ENCODE measurements at regions not wholly inside any gene's neighbourhood (a gene's known extent, or its start where the extent isn't known, plus 50 kb on each side); places are given as distances from the start of the nearest gene placed in this dataset.

- TF ChIP-seq CTCF (IDR thresholded peaks at IDR 0.05; ENCODE audit: low read depth, low read length, poor library complexity, severe bottlenecking), result no peak
- TF ChIP-seq EZH2phosphoT487 (IDR thresholded peaks at IDR 0.05; ENCODE audit: borderline replicate concordance, low read length), result no peak
Measured at GRCh38 chr15:97140216-97140615, 809.7 kb downstream of the NR2F2 start.
